ENCODE measurements at regions not wholly inside any gene's neighbourhood (a gene's known extent, or its start where the extent isn't known, plus 50 kb on each side); places are given as distances from the start of the nearest gene placed in this dataset.

GRCh38 chr13:111599791-111600190 is 279.3 kb downstream of the TEX29 start:
- TF ChIP-seq, protein P1, sequence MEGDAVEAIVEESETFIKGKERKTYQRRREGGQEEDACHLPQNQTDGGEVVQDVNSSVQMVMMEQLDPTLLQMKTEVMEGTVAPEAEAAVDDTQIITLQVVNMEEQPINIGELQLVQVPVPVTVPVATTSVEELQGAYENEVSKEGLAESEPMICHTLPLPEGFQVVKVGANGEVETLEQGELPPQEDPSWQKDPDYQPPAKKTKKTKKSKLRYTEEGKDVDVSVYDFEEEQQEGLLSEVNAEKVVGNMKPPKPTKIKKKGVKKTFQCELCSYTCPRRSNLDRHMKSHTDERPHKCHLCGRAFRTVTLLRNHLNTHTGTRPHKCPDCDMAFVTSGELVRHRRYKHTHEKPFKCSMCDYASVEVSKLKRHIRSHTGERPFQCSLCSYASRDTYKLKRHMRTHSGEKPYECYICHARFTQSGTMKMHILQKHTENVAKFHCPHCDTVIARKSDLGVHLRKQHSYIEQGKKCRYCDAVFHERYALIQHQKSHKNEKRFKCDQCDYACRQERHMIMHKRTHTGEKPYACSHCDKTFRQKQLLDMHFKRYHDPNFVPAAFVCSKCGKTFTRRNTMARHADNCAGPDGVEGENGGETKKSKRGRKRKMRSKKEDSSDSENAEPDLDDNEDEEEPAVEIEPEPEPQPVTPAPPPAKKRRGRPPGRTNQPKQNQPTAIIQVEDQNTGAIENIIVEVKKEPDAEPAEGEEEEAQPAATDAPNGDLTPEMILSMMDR (IDR thresholded peaks at IDR 0.05): no peak
- TF ChIP-seq POLR2AphosphoS5 (IDR thresholded peaks at IDR 0.05) (no peak), EP300 (IDR thresholded peaks at IDR 0.05) (no peak), POLR2A (IDR thresholded peaks at IDR 0.05) (no peak)

Data from sigmoid colon (tissue), 4 donors.